WTC11 (cell line): ENCODE measurements at regions not wholly inside any gene's neighbourhood (a gene's known extent, or its start where the extent isn't known, plus 50 kb on each side); places are given as distances from the start of the nearest gene placed in this dataset.

Experiments used
- CREB1 ChIP-seq: sonication (generic); formaldehyde crosslinking; IDR thresholded peaks from 2 replicates; pipeline ENCODE4 v1.8.0; 2023; ENCODE audit warnings: mild to moderate bottlenecking, missing genetic modification reagents
- EMX1 ChIP-seq: fragments of 250-450 bp; sonication (Bioruptor Pico); IDR thresholded peaks from 2 replicates; pipeline ENCODE4 v1.8.0; 2021; ENCODE audit warnings: mild to moderate bottlenecking
- FOXP1 ChIP-seq: sonication (generic); formaldehyde crosslinking; IDR thresholded peaks from 2 replicates; pipeline ENCODE4 v1.8.0; 2022; ENCODE audit warnings: missing genetic modification reagents, mild to moderate bottlenecking, moderate library complexity, borderline replicate concordance
- IRF2 ChIP-seq: sonication (generic); formaldehyde crosslinking; IDR thresholded peaks from 2 replicates; pipeline ENCODE4 v1.8.0; 2022; ENCODE audit warnings: low read depth, missing genetic modification reagents, borderline replicate concordance
- JUN ChIP-seq: sonication (generic); formaldehyde crosslinking; IDR thresholded peaks from 2 replicates; pipeline ENCODE4 v1.8.0; 2023; ENCODE audit warnings: mild to moderate bottlenecking, missing genetic modification reagents
- RORB ChIP-seq: fragments of 250-450 bp; sonication (Bioruptor Pico); IDR thresholded peaks from 2 replicates; pipeline ENCODE4 v1.9.0; 2021; ENCODE audit warnings: mild to moderate bottlenecking
- SP1 ChIP-seq: sonication (generic); formaldehyde crosslinking; conservative IDR thresholded peaks from 2 replicates; pipeline ENCODE4 v1.8.1; 2022; ENCODE audit warnings: missing genetic modification reagents
- TF ChIP-seq, protein P1 (sequence below): fragments of 200-600 bp; IDR thresholded peaks from 2 replicates; pipeline ENCODE4 v1.8.0; 2022; ENCODE audit warnings: antibody characterized with exemption
- TF ChIP-seq, protein P2 (sequence below): sonication (generic); formaldehyde crosslinking; IDR thresholded peaks from 2 replicates; pipeline ENCODE4 v1.8.0; 2022; ENCODE audit warnings: mild to moderate bottlenecking, missing genetic modification reagents
- TF ChIP-seq, protein P3 (sequence below): sonication (generic); formaldehyde crosslinking; IDR thresholded peaks from 2 replicates; pipeline ENCODE4 v1.8.0; 2023; ENCODE audit warnings: mild to moderate bottlenecking, missing genetic modification reagents
- TF ChIP-seq, protein P4 (sequence below): fragments of 250-450 bp; sonication (Bioruptor Pico); IDR thresholded peaks from 2 replicates; pipeline ENCODE4 v1.9.0; 2021; ENCODE audit warnings: mild to moderate bottlenecking

DNA sequence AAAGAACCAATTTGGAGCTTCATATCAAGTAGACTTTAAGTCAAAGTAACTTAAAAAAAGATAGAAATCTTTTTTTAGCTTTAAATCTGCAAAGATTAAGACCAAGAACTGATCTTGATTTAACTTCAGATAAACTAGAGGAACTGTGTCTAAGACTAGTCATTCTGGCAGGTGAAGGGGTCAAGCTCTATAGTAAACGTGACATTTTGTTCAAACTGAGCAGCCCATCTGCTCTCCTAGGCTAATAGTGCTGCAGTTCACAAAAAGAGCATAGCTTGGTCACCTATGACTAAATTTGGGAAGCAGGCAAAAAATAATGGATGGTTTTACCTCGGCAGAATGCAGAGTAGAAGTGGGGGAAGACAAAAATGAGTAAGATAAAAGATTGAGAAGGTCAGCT, 168.8 kb upstream of the ALCAM start:
- TF ChIP-seq EMX1 (CRISPR knock-in tag) (no peak), RORB (no peak), CREB1 (CRISPR knock-in tag) (no peak), IRF2 (CRISPR knock-in tag) (no peak), JUN (CRISPR knock-in tag) (no peak), SP1 (CRISPR knock-in tag) (no peak), FOXP1 (no peak)
- TF ChIP-seq, protein P1, sequence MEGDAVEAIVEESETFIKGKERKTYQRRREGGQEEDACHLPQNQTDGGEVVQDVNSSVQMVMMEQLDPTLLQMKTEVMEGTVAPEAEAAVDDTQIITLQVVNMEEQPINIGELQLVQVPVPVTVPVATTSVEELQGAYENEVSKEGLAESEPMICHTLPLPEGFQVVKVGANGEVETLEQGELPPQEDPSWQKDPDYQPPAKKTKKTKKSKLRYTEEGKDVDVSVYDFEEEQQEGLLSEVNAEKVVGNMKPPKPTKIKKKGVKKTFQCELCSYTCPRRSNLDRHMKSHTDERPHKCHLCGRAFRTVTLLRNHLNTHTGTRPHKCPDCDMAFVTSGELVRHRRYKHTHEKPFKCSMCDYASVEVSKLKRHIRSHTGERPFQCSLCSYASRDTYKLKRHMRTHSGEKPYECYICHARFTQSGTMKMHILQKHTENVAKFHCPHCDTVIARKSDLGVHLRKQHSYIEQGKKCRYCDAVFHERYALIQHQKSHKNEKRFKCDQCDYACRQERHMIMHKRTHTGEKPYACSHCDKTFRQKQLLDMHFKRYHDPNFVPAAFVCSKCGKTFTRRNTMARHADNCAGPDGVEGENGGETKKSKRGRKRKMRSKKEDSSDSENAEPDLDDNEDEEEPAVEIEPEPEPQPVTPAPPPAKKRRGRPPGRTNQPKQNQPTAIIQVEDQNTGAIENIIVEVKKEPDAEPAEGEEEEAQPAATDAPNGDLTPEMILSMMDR, result no peak
- TF ChIP-seq, protein P2, sequence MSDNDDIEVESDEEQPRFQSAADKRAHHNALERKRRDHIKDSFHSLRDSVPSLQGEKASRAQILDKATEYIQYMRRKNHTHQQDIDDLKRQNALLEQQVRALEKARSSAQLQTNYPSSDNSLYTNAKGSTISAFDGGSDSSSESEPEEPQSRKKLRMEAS (CRISPR knock-in tag), result no peak
- TF ChIP-seq, protein P3, sequence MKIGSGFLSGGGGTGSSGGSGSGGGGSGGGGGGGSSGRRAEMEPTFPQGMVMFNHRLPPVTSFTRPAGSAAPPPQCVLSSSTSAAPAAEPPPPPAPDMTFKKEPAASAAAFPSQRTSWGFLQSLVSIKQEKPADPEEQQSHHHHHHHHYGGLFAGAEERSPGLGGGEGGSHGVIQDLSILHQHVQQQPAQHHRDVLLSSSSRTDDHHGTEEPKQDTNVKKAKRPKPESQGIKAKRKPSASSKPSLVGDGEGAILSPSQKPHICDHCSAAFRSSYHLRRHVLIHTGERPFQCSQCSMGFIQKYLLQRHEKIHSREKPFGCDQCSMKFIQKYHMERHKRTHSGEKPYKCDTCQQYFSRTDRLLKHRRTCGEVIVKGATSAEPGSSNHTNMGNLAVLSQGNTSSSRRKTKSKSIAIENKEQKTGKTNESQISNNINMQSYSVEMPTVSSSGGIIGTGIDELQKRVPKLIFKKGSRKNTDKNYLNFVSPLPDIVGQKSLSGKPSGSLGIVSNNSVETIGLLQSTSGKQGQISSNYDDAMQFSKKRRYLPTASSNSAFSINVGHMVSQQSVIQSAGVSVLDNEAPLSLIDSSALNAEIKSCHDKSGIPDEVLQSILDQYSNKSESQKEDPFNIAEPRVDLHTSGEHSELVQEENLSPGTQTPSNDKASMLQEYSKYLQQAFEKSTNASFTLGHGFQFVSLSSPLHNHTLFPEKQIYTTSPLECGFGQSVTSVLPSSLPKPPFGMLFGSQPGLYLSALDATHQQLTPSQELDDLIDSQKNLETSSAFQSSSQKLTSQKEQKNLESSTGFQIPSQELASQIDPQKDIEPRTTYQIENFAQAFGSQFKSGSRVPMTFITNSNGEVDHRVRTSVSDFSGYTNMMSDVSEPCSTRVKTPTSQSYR (CRISPR knock-in tag), result no peak
- TF ChIP-seq, protein P4, sequence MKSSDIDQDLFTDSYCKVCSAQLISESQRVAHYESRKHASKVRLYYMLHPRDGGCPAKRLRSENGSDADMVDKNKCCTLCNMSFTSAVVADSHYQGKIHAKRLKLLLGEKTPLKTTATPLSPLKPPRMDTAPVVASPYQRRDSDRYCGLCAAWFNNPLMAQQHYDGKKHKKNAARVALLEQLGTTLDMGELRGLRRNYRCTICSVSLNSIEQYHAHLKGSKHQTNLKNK (CRISPR knock-in tag), result no peak
